Myocyte (in vitro differentiated cells): ENCODE measurements at regions not wholly inside any gene's neighbourhood (a gene's known extent, or its start where the extent isn't known, plus 50 kb on each side); places are given as distances from the start of the nearest gene placed in this dataset.

Experiments
- DNase-seq: peaks from one replicate; pipeline ENCODE4 v3.0.0-alpha.2; 2012; ENCODE audit warnings: low read depth

DNA sequence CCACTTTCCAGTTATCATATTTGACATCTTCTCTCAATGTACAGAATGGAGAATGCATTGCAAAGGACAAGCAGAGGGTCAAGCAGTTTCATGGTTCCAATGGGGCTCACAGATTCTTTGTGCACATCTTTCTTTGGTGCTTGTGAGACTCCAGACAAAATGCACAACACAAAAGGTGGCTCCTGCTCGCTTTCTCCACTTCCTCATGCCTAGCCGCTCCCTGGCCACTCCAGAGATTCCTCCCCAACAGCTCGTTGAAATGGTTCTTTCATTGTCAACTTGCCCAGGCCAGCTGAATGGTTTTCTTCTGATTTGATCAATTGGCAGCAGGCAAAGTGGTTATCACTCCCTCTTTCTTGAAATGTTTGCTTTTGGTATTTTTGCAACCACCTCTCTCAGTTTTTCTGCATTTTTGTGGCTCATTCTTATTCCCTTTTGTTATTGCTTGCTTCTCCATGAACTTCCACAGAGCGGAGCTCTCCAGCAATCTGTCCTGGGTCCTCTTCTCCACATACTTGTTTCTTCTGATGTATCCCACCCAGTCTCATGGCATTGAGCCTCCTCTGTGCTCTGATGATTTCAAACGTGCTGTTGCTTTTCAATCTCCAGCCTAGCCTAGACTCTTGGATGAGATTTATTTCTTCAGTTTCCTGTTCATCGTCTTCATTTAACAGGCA, 507.8 kb upstream of the MKI67 start:
- DNase-seq: no peak

GRCh38 chr10:128642023-128642422, 515.8 kb upstream of the MKI67 start:
- DNase-seq: no peak

DNA sequence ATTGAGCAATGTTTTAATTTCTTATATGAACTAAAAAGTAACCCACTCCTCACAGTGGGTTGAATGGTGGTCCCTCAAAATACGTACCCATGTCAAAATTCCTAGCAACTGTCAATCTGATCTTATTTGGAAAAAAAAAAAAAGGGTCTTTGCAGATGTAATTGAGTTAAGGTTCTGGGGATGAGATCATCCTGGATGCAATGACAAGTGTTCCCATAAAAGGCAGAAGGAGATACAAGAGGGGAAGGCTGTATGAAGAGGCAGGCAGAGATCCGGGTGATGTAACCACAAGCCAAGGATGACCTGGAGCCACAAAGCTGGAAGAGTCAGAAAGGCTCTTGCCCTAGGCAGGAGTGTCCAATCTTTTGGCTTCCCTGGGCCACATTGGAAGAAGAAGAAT, 516.3 kb upstream of the MKI67 start:
- no peak for DNase-seq

- DNase-seq: no peak
These were observed 517.4 kb upstream of the MKI67 start for GRCh38 chr10:128643658-128644057.

DNA sequence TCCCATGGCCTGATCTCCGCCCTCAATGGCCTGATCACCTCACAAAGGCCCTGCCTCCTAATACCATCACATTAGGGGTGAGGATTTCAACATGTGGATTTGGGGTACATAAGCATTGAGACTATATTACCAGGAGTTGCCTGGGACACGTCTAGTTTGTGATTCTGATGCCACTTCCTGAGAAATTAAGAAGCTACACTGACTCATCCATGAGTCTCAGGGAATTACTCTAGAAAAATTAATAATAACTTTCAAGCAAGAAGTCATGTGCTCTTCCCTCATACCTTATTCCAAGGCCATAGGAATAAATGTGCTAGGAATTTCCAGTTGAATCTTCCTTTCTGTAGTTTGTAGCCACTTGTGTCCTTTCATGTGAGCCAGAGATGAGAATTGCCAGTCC, 519.3 kb upstream of the MKI67 start:
- DNase-seq: no peak

DNA sequence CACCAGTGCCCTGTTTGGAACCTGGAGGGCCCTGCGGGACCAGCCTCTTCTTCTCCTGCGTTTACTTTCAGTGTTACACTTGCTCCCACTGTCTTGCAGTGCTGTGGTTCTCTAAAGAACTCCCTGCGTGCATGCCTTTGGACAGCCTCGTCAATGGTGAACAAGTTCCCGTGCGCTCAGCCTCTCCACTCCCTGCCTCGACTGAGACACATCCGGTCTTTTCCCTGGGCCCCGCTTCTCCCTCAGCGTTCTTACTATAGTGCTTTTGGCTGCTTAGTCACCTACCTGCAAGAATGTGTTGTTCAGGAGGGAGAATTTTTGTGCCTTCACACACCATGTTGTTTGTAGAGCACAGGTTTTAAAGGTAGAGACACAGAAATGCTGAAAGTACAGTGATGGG, 520.7 kb upstream of the MKI67 start:
- DNase-seq: no peak

DNA sequence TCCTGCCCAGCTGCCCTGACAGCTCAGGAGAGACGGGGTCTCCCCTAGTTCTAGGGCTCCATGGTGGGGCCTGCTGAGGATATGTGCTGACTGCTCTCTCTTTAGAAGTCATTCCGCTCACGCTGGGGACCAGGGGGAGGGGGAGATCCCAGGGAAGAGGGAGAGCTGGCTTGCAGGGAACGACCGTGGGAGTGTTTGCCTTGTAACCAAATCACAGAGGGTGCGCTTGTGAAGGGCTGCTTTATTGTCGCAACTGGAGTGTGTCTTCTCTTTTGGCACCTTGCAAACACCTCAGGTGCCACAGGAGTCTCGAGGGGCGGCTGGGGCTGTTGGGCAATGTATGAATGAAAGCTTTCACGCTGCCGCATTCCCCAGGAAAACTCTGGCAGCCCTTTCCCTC, 531.3 kb upstream of the MKI67 start:
- DNase-seq: no peak

DNA sequence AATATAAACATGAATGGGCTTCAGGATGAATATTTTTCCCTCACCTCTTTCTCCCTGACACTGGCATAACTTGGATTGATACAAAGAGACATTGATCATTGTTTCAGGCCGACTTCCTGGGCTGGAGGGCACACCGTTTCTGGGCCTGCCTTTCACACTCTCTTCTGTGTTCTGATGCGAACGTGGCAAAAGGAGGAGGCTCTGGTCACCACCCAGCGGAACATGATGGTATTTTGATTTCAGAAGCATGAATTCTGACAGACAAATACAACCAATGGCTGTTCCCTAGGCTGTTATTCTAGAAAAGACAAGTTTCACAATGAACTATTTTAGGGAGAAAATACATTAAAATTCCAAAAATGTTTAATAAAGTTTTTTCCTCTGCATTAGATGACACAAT, 534.5 kb upstream of the MKI67 start:
- DNase-seq: no peak

- no peak for DNase-seq
These were observed 535.4 kb upstream of the MKI67 start for GRCh38 chr10:128661404-128662197.

DNA sequence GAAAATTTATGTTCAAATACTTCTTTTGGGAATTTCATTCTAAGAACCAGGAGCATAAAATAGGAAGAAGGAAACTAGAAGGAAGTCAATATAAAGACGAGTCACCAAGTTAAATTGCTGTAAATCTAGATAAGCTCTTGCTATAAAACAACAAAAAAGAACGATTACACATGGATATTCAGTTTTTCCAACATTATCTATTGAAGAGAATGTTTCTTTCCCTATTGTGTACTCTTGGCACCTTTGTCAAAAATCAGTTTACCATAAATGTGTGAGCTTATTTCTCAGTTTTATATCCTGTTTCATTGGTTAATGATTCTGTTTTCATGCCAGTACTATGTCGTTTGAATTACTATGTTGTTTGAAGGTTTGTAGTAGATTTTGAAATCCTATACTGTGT, 536.3 kb upstream of the MKI67 start:
- DNase-seq: no peak

GRCh38 chr10:128664729-128665128, 538.5 kb upstream of the MKI67 start:
- DNase-seq: no peak

GRCh38 chr10:128675405-128675804, 549.2 kb upstream of the MKI67 start:
- DNase-seq: no peak

- no peak for DNase-seq
These were observed 553.9 kb upstream of the MKI67 start for GRCh38 chr10:128680116-128680515.

DNA sequence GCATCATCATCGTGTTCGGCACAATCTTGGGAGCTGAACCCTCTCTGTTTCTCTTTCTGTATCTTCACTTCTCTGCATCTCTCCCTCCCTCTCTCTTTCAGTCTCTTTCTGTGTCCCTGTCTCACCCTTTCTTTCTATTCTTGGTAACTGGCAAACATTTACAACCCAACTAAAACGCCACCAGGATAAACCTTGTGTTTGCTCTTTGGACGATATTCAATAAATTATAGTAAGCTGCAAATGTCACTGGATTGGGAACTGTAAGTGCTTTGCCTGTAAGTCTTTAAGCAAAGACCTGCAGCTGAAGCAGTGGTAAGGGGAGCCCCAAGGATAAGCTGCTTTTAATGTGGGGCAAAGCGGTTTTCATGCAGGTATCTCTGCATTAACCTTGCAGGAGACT, 558.0 kb upstream of the MKI67 start:
- no peak for DNase-seq

GRCh38 chr10:128686630-128687278, 560.5 kb upstream of the MKI67 start:
- no peak for DNase-seq

- no peak for DNase-seq
These were observed 561.2 kb upstream of the MKI67 start for GRCh38 chr10:128687408-128687807.

DNA sequence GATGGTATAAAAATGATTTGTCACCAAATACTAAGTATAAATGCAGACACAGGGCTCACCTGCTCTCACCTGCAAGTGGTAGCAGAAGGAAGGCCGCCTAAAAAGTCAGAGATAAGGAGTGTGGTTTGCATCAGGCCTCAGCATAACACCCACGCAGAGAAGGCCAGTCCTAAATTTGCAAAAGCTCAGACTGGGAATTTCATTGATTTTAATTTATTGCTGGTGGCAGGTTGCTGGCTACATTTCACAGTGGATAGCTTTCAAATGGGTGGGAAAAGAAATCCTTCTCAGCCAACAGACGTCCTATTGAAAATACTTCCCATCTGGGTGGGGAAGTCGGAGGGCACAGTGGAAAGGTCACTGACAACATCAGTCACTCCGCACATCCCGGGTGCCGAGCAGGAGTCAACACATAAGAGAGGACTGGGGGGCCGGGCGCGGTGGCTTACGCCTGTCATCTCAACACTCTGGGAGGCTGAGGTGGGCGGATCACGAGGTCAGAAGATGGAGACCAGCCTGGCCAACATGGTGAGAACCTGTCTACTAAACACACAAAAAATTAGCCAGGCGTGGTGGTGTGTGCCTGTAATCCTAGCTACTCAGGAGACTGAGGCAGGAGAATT, 561.8 kb upstream of the MKI67 start:
- no peak for DNase-seq

DNA sequence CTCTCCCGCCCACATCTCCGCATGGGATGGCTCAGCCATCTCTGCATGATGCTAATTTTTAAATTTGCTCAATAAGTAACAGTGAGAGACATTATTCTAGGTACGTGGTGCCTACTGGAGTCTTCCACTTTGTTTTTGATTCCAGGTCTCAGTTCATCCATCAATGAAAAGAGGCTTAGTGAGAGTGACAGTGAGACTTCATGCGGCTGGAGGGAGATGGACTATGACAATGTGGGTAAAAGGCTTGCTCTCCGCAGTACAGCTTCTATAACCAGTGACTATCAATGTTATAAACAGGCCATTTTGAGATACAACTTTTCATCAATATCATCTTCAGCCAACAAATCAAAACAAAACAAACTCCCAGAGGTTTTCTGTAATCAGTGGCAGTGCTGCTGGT, 563.4 kb upstream of the MKI67 start:
- DNase-seq: no peak

- no peak for DNase-seq
These were observed 567.4 kb upstream of the MKI67 start for GRCh38 chr10:128693493-128694131.

- DNase-seq: no peak
These were observed 568.1 kb upstream of the MKI67 start for GRCh38 chr10:128694168-128694850.
